Panc1 (cell line): ENCODE measurements at regions not wholly inside any gene's neighbourhood (a gene's known extent, or its start where the extent isn't known, plus 50 kb on each side); places are given as distances from the start of the nearest gene placed in this dataset.

ENCODE experiments used
- POLR2AphosphoS5 ChIP-seq: IDR thresholded peaks from 2 replicates; pipeline ENCODE4 v1.6.1; 2012; ENCODE audit warnings: mild to moderate bottlenecking, low read depth, low read length, moderate library complexity
- SIN3A ChIP-seq: IDR thresholded peaks from 2 replicates; pipeline ENCODE4 v1.6.1; 2012; ENCODE audit warnings: low read depth, mild to moderate bottlenecking, low read length, moderate library complexity, borderline replicate concordance; ENCODE audit not compliant: insufficient read depth
- TF ChIP-seq, protein P1 (sequence below): fragments of 450-650 bp; IDR thresholded peaks from 2 replicates; pipeline ENCODE4 v1.5.1; 2017; ENCODE audit warnings: mild to moderate bottlenecking

DNA sequence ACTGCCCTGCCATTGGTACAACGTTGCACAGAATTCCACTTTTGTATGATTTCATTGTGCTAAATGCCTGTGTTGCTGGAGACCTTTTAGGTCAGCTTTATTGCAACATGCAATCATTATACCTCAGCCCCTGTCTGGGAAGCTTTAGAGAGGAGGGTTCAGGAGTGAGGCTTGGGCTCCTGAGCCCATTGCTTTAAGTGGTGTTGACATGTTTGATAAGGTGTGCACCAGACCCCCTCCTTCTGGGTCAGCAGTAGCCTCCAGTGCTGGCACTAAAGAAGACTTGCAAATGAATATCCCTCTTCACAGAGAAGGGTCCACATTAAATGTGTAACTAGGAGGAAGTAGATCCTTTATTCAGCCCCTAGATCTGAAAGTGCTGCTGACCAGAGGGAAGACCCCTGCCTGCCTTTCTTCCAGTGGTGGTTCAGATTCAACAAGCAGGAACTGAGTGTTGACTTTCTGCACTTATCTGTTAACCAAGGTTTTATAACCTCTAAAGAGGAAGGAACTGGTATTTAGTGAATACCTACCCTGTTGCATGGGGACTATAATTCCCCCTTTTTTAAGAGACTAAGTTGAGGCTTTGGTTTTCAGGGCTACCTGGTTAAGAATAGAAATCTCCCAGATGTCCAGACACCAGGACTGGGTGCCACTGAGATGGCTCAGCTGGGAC, 369.4 kb upstream of the IGFBP3 start:
- TF ChIP-seq POLR2AphosphoS5: no peak
- TF ChIP-seq, protein P1, sequence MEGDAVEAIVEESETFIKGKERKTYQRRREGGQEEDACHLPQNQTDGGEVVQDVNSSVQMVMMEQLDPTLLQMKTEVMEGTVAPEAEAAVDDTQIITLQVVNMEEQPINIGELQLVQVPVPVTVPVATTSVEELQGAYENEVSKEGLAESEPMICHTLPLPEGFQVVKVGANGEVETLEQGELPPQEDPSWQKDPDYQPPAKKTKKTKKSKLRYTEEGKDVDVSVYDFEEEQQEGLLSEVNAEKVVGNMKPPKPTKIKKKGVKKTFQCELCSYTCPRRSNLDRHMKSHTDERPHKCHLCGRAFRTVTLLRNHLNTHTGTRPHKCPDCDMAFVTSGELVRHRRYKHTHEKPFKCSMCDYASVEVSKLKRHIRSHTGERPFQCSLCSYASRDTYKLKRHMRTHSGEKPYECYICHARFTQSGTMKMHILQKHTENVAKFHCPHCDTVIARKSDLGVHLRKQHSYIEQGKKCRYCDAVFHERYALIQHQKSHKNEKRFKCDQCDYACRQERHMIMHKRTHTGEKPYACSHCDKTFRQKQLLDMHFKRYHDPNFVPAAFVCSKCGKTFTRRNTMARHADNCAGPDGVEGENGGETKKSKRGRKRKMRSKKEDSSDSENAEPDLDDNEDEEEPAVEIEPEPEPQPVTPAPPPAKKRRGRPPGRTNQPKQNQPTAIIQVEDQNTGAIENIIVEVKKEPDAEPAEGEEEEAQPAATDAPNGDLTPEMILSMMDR: no peak
- TF ChIP-seq SIN3A: no peak
